AG09319 (cell line): ENCODE measurements at regions not wholly inside any gene's neighbourhood (a gene's known extent, or its start where the extent isn't known, plus 50 kb on each side); places are given as distances from the start of the nearest gene placed in this dataset.

ENCODE experiments used
- DNase-seq: peaks from one replicate; pipeline ENCODE4 v3.0.0-alpha.2; 2010; ENCODE audit warnings: low read depth; ENCODE audit errors: extremely low read depth
- TF ChIP-seq, protein P1 (sequence below): IDR thresholded peaks from 2 replicates; pipeline ENCODE4 v1.5.1; 2011; ENCODE audit warnings: low read depth, mild to moderate bottlenecking, inconsistent platforms, low read length, moderate library complexity

GRCh38 chr3:180215866-180216265 lies 179.1 kb upstream of the PEX5L start:
- TF ChIP-seq, protein P1, sequence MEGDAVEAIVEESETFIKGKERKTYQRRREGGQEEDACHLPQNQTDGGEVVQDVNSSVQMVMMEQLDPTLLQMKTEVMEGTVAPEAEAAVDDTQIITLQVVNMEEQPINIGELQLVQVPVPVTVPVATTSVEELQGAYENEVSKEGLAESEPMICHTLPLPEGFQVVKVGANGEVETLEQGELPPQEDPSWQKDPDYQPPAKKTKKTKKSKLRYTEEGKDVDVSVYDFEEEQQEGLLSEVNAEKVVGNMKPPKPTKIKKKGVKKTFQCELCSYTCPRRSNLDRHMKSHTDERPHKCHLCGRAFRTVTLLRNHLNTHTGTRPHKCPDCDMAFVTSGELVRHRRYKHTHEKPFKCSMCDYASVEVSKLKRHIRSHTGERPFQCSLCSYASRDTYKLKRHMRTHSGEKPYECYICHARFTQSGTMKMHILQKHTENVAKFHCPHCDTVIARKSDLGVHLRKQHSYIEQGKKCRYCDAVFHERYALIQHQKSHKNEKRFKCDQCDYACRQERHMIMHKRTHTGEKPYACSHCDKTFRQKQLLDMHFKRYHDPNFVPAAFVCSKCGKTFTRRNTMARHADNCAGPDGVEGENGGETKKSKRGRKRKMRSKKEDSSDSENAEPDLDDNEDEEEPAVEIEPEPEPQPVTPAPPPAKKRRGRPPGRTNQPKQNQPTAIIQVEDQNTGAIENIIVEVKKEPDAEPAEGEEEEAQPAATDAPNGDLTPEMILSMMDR, result no peak
- no peak for DNase-seq

DNA sequence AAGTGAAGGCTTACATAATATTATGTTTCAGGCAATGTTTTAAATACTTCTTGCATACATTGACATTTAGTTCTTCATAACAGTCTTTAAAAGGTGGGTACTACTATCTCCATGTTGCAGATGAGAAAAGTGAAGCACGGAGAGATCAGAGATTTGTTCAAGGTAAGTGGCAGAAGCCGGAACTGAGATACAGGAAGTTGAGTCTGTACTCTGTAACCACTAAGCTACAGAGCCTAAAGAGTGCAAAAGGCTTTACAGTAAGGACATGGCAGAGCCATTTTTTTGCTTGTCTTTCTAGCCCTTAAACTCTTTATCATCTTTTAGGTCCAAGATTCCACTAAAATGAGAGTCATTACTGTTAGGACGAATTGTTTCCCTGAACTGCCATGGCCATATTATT lies 186.5 kb upstream of the PEX5L start:
- no peak for DNase-seq
- TF ChIP-seq, protein P1, result no peak

- TF ChIP-seq, protein P1, result no peak
- DNase-seq, result no peak
Observed at GRCh38 chr3:180229113-180229512, 192.4 kb upstream of the PEX5L start.

DNA sequence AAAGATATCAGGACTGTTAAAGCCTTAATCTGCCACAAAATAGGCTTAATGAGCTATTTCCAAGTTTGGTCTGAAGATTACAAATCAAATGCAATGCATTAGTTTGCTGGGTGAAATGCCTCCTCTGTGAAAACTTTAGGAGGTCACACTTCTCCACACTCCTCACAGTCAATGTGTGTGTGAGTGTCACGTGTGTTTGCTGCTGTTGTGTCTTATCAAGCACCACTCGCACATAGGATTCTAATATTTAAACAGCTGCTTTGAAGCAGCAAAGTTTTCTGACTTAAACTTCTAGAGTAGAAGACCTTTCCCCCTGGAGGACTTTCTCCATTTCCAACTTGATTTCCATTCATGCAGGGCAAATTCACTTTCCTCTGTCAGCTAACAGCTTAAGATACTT lies 203.2 kb upstream of the PEX5L start:
- TF ChIP-seq, protein P1, result no peak
- no peak for DNase-seq

- no peak for DNase-seq
- TF ChIP-seq, protein P1, result no peak
Observed at GRCh38 chr3:180246688-180247195, 210.0 kb upstream of the PEX5L start.

- no peak for DNase-seq
- TF ChIP-seq, protein P1, result no peak
Observed at GRCh38 chr3:180250172-180250571, 213.4 kb upstream of the PEX5L start.

GRCh38 chr3:180252683-180253082 lies 215.9 kb upstream of the PEX5L start:
- no peak for DNase-seq

More at GRCh38 chr3:180252683-180253082, 215.9 kb upstream of the PEX5L start:
- TF ChIP-seq, protein P1, result no peak
